ENCODE measurements at regions not wholly inside any gene's neighbourhood (a gene's known extent, or its start where the extent isn't known, plus 50 kb on each side); places are given as distances from the start of the nearest gene placed in this dataset.

GRCh38 chr12:93108985-93109384 lies 179.9 kb upstream of the EEA1 start:
- Mint-ChIP-seq H3K27ac (no peak overlapping the region), H3K36me3 (no peaks in the 10 kb centered on the region), H3K27me3 (no peaks in the 10 kb centered on the region), H3K9me3 (peaks cover 0 to 7% (median 0%) of the 10 kb centered on the region in 9 donors), H3K4me3 (no peak overlapping the region), H3K4me1 (peaks cover 0 to 5% (median 0%) of the 10 kb centered on the region in 4 donors)
- POLR2A ChIA-PET, result interaction anchor here (0.5 kb wide), 1 partner anchor 231 kb away, joined by 4 read pairs; no protein-coding TSS in a partner anchor
- DNase-seq (no peak), ATAC-seq (no peak)

GRCh38 chr12:93109551-93110203 lies 180.6 kb upstream of the EEA1 start:
- POLR2A ChIA-PET, result no interaction called here

GRCh38 chr12:93111773-93112172 lies 182.7 kb upstream of the EEA1 start:
- H3K4me3 Mint-ChIP-seq, result no peak overlapping the region
- DNase-seq (no peak), ATAC-seq (no peak)
- no peaks in the 10 kb centered on the region for H3K36me3 Mint-ChIP-seq
- no peaks in the 10 kb centered on the region for H3K27me3 Mint-ChIP-seq
- H3K9me3 Mint-ChIP-seq, result peaks cover 0 to 7% (median 0%) of the 10 kb centered on the region in 9 donors
- peaks cover 0 to 5% (median 0%) of the 10 kb centered on the region in 4 donors for H3K4me1 Mint-ChIP-seq
- POLR2A ChIA-PET, result no interaction called here
- no peak overlapping the region for H3K27ac Mint-ChIP-seq

More at GRCh38 chr12:93109551-93110203, 180.6 kb upstream of the EEA1 start:
- Mint-ChIP-seq H3K36me3 (no peaks in the 10 kb centered on the region), H3K4me1 (peaks cover 0 to 5% (median 0%) of the 10 kb centered on the region in 4 donors), H3K27ac (no peak overlapping the region), H3K4me3 (no peak overlapping the region), H3K9me3 (peaks cover 0 to 7% (median 0%) of the 10 kb centered on the region in 9 donors), H3K27me3 (no peaks in the 10 kb centered on the region)
- DNase-seq (no peak), ATAC-seq (no peak)

GRCh38 chr12:93113317-93114006 lies 184.4 kb upstream of the EEA1 start:
- DNase-seq, result no peak
- POLR2A ChIA-PET, result no interaction called here
- Mint-ChIP-seq H3K36me3 (no peaks in the 10 kb centered on the region), H3K4me1 (peaks cover 0 to 5% (median 0%) of the 10 kb centered on the region in 4 donors), H3K27me3 (no peaks in the 10 kb centered on the region), H3K27ac (no peak overlapping the region), H3K4me3 (no peak overlapping the region), H3K9me3 (peaks cover 0 to 7% (median 0%) of the 10 kb centered on the region in 9 donors)
- no peak for ATAC-seq

- POLR2A ChIA-PET, result no interaction called here
These were observed 186.1 kb upstream of the EEA1 start for GRCh38 chr12:93115198-93115601.

GRCh38 chr12:93115646-93116045 lies 186.6 kb upstream of the EEA1 start:
- H3K9me3 Mint-ChIP-seq, result peaks cover 0 to 7% (median 0%) of the 10 kb centered on the region in 9 donors
- DNase-seq (no peak), ATAC-seq (no peak)
- H3K27me3 Mint-ChIP-seq, result peaks cover 0 to 6% (median 0%) of the 10 kb centered on the region in 5 donors
- no peaks in the 10 kb centered on the region for H3K36me3 Mint-ChIP-seq
- H3K4me3 Mint-ChIP-seq, result no peak overlapping the region
- peaks cover 0 to 5% (median 0%) of the 10 kb centered on the region in 4 donors for H3K4me1 Mint-ChIP-seq
- POLR2A ChIA-PET, result no interaction called here
- no peak overlapping the region for H3K27ac Mint-ChIP-seq

More at GRCh38 chr12:93115198-93115601, 186.1 kb upstream of the EEA1 start:
- no peak for DNase-seq
- H3K27me3 Mint-ChIP-seq, result peaks cover 0 to 5% (median 0%) of the 10 kb centered on the region in 5 donors
- peaks cover 0 to 5% (median 0%) of the 10 kb centered on the region in 4 donors for H3K4me1 Mint-ChIP-seq
- H3K4me3 Mint-ChIP-seq, result no peak overlapping the region
- ATAC-seq, result no peak
- no peaks in the 10 kb centered on the region for H3K36me3 Mint-ChIP-seq
- no peak overlapping the region for H3K27ac Mint-ChIP-seq
- H3K9me3 Mint-ChIP-seq, result peaks cover 0 to 7% (median 0%) of the 10 kb centered on the region in 9 donors

GRCh38 chr12:93116632-93117031 lies 187.5 kb upstream of the EEA1 start:
- no peak for ATAC-seq
- no peaks in the 10 kb centered on the region for H3K36me3 Mint-ChIP-seq

GRCh38 chr12:93121729-93122488 lies 192.8 kb upstream of the EEA1 start:
- no peaks in the 10 kb centered on the region for H3K9me3 Mint-ChIP-seq
- H3K27ac Mint-ChIP-seq, result no peak overlapping the region
- no peak for ATAC-seq
- H3K4me3 Mint-ChIP-seq, result no peak overlapping the region
- H3K4me1 Mint-ChIP-seq, result peaks cover 0 to 5% (median 0%) of the 10 kb centered on the region in 4 donors
- DNase-seq, result no peak
- H3K27me3 Mint-ChIP-seq, result peaks cover 0 to 10% (median 0%) of the 10 kb centered on the region in 5 donors
- POLR2A ChIA-PET, result no interaction called here
- H3K36me3 Mint-ChIP-seq, result no peaks in the 10 kb centered on the region

More at GRCh38 chr12:93116632-93117031, 187.5 kb upstream of the EEA1 start:
- Mint-ChIP-seq H3K27ac (no peak overlapping the region), H3K9me3 (peaks cover 0 to 7% (median 0%) of the 10 kb centered on the region in 9 donors), H3K27me3 (peaks cover 0 to 6% (median 0%) of the 10 kb centered on the region in 5 donors), H3K4me3 (no peak overlapping the region), H3K4me1 (peaks cover 0 to 5% (median 0%) of the 10 kb centered on the region in 4 donors)
- POLR2A ChIA-PET, result interaction anchor here (0.7 kb wide), 1 partner anchor 34 kb away, joined by 5 read pairs; no protein-coding TSS in a partner anchor
- DNase-seq, result no peak

- peaks cover 0 to 5% (median 0%) of the 10 kb centered on the region in 4 donors for H3K4me1 Mint-ChIP-seq
- POLR2A ChIA-PET, result no interaction called here
- no peaks in the 10 kb centered on the region for H3K9me3 Mint-ChIP-seq
- DNase-seq (no peak), ATAC-seq (no peak)
- H3K4me3 Mint-ChIP-seq, result no peak overlapping the region
- no peak overlapping the region for H3K27ac Mint-ChIP-seq
- H3K36me3 Mint-ChIP-seq, result no peaks in the 10 kb centered on the region
- H3K27me3 Mint-ChIP-seq, result peaks cover 0 to 10% (median 0%) of the 10 kb centered on the region in 5 donors
These were observed 193.5 kb upstream of the EEA1 start for GRCh38 chr12:93122569-93123091.

GRCh38 chr12:93125126-93125525 lies 196.0 kb upstream of the EEA1 start:
- DNase-seq (no peak), ATAC-seq (no peak)
- Mint-ChIP-seq H3K9me3 (no peaks in the 10 kb centered on the region), H3K27ac (no peak overlapping the region), H3K4me1 (peaks cover 0 to 5% (median 0%) of the 10 kb centered on the region in 4 donors), H3K4me3 (no peak overlapping the region), H3K27me3 (peaks cover 0 to 6% (median 0%) of the 10 kb centered on the region in 5 donors), H3K36me3 (no peaks in the 10 kb centered on the region)
- POLR2A ChIA-PET, result no interaction called here

- Mint-ChIP-seq H3K36me3 (no peaks in the 10 kb centered on the region), H3K4me1 (peaks cover 0 to 10% (median 0%) of the 10 kb centered on the region in 4 donors), H3K4me3 (no peak overlapping the region), H3K9me3 (no peaks in the 10 kb centered on the region), H3K27ac (no peak overlapping the region), H3K27me3 (peaks cover 0 to 4% (median 0%) of the 10 kb centered on the region in 5 donors)
- no peak for ATAC-seq
- DNase-seq, result no peak
- POLR2A ChIA-PET, result no interaction called here
These were observed 197.0 kb upstream of the EEA1 start for GRCh38 chr12:93126069-93126474.

GRCh38 chr12:93127107-93127560 lies 198.0 kb upstream of the EEA1 start:
- DNase-seq, result no peak
- no peaks in the 10 kb centered on the region for H3K36me3 Mint-ChIP-seq
- H3K4me1 Mint-ChIP-seq, result peaks cover 0 to 10% (median 0%) of the 10 kb centered on the region in 4 donors
- POLR2A ChIA-PET, result no interaction called here
- H3K4me3 Mint-ChIP-seq, result no peak overlapping the region
- H3K27ac Mint-ChIP-seq, result no peak overlapping the region
- H3K27me3 Mint-ChIP-seq, result peaks cover 0 to 4% (median 0%) of the 10 kb centered on the region in 5 donors
- no peak for ATAC-seq
- H3K9me3 Mint-ChIP-seq, result no peaks in the 10 kb centered on the region
